Suprapubic skin (tissue), 4 donors: ENCODE measurements at regions not wholly inside any gene's neighbourhood (a gene's known extent, or its start where the extent isn't known, plus 50 kb on each side); places are given as distances from the start of the nearest gene placed in this dataset.

ENCODE experiments used
- EP300 ChIP-seq: sonication (generic); formaldehyde crosslinking; IDR thresholded peaks from one replicate; pipeline ENCODE4 v1.6.1; 2017; ENCODE audit warnings: antibody characterized with exemption
- POLR2AphosphoS5 ChIP-seq, 3 donors: sonication (generic); formaldehyde crosslinking; IDR thresholded peaks; one replicate each; pipeline ENCODE4 v1.6.1; 2017; ENCODE audit warnings: antibody characterized with exemption in 3 of 3
- TF ChIP-seq, protein P1 (sequence below), 2 donors: fragments of 200-600 bp in 1 of 2; fragments of 450-650 bp in 1 of 2; sonication (generic) in 1 of 2; IDR thresholded peaks; one replicate each; pipeline ENCODE4 v1.5.1; 2016 to 2019; ENCODE audit warnings: antibody characterized with exemption in 2 of 2, mild to moderate bottlenecking in 1 of 2, moderate library complexity in 1 of 2

DNA sequence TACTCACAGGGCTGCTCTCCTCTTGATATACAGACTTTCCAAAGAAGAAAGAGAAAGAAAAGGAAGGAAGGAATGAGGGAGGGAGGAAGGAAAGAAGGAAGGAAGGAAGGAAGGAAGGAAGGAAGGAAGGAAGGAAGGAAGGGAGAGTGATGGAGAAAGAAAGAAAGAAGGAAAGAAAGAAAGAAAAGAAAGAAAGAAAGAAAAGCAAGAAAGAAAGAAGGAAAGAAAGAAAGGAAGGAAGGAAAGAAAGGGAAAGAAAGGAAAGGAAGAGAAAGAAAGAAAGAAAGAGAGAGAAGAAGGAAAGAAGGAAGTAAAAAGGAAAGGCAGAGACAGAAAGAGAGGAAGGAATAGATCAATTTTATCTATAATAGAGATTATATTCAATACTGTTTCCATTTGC, 1257.4 kb downstream of the EPHA7 start:
- TF ChIP-seq, protein P1, sequence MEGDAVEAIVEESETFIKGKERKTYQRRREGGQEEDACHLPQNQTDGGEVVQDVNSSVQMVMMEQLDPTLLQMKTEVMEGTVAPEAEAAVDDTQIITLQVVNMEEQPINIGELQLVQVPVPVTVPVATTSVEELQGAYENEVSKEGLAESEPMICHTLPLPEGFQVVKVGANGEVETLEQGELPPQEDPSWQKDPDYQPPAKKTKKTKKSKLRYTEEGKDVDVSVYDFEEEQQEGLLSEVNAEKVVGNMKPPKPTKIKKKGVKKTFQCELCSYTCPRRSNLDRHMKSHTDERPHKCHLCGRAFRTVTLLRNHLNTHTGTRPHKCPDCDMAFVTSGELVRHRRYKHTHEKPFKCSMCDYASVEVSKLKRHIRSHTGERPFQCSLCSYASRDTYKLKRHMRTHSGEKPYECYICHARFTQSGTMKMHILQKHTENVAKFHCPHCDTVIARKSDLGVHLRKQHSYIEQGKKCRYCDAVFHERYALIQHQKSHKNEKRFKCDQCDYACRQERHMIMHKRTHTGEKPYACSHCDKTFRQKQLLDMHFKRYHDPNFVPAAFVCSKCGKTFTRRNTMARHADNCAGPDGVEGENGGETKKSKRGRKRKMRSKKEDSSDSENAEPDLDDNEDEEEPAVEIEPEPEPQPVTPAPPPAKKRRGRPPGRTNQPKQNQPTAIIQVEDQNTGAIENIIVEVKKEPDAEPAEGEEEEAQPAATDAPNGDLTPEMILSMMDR (IDR thresholded peaks at IDR 0.05) = no peak
- TF ChIP-seq POLR2AphosphoS5 (IDR thresholded peaks at IDR 0.05) (no peak), EP300 (no peak)
